IMR-90 (cell line): ENCODE measurements at regions not wholly inside any gene's neighbourhood (a gene's known extent, or its start where the extent isn't known, plus 50 kb on each side); places are given as distances from the start of the nearest gene placed in this dataset.

Experiments
- ATAC-seq: fragments of 200-7000 bp; cut with Tn5 transposase; 2 replicates; pipeline ENCODE4 v1.9.1; 2020; ENCODE audit warnings: low read depth, mild to moderate bottlenecking, moderate library complexity
- BruUV-seq: library from RNA; stranded (reverse); fragments of 400-500 nt; replicated peaks from 2 replicates; lab custom pipeline; 2021; lab: Mats Ljungman, UMichigan
- CTCF ChIA-PET: fragments of 300-600 bp; formaldehyde crosslinking; extraction: SDS; loops from one replicate; lab custom pipeline; 2021; ENCODE audit warnings: antibody characterized with exemption; lab: Yijun Ruan, JAX
- POLR2A ChIA-PET: fragments of 300-600 bp; sonication (Branson Sonifier 250); formaldehyde crosslinking; loops from one replicate; lab custom pipeline; 2022; ENCODE audit warnings: antibody characterized with exemption; ENCODE audit not compliant: unreplicated experiment; lab: Charles Lee
- DNase-seq: peaks from one replicate; pipeline ENCODE4 v3.0.0; 2013
- H2AFZ ChIP-seq: replicated peaks from 2 replicates; pipeline ENCODE3; 2013; ENCODE audit warnings: low read length, mild to moderate bottlenecking; ENCODE audit not compliant: poor library complexity
- H2AK5ac ChIP-seq: 2 replicates; pipeline ENCODE4 v1.6.1; 2013; ENCODE audit warnings: low read depth, low read length, inconsistent platforms
- H2AK9ac ChIP-seq: replicated peaks from 2 replicates; pipeline ENCODE3; 2013; ENCODE audit warnings: mild to moderate bottlenecking, low read depth, low read length, moderate library complexity; ENCODE audit not compliant: poor library complexity
- H2BK120ac ChIP-seq: 2 replicates; pipeline ENCODE4 v1.6.1; 2013; ENCODE audit warnings: low read depth, low read length, inconsistent platforms
- H2BK15ac ChIP-seq: 3 replicates; pipeline ENCODE4 v1.6.1; 2013; ENCODE audit warnings: low read depth, low read length, inconsistent platforms
- H2BK20ac ChIP-seq: 2 replicates; pipeline ENCODE4 v1.6.1; 2013; ENCODE audit warnings: low read depth, mild to moderate bottlenecking, inconsistent platforms, low read length, moderate library complexity
- H2BK5ac ChIP-seq: 2 replicates; pipeline ENCODE4 v1.6.1; 2013; ENCODE audit warnings: mild to moderate bottlenecking, low read depth, low read length, inconsistent platforms; ENCODE audit not compliant: poor library complexity, severe bottlenecking
- H3K14ac ChIP-seq: replicated peaks from 2 replicates; pipeline ENCODE4 v1.6.1; 2013; ENCODE audit warnings: low read depth, low read length, inconsistent platforms
- H3K18ac ChIP-seq: 2 replicates; pipeline ENCODE4 v1.6.1; 2013; ENCODE audit warnings: low read depth, low read length, control low read depth
- H3K23ac ChIP-seq: 2 replicates; pipeline ENCODE4 v1.6.1; 2013; ENCODE audit warnings: low read depth, low read length, inconsistent platforms
- H3K27ac ChIP-seq: 2 replicates; pipeline ENCODE4 v1.5.1; 2013; ENCODE audit warnings: mild to moderate bottlenecking, control low read depth, low read length; ENCODE audit not compliant: insufficient read depth
- H3K27me3 ChIP-seq: 2 replicates; pipeline ENCODE4 v1.6.1; 2013; ENCODE audit warnings: low read length; ENCODE audit not compliant: control insufficient read depth, insufficient read depth
- H3K36me3 ChIP-seq: 2 replicates; pipeline ENCODE4 v1.6.1; 2013; ENCODE audit warnings: low read length, mixed read lengths; ENCODE audit not compliant: control insufficient read depth, insufficient read depth
- H3K4ac ChIP-seq: 2 replicates; pipeline ENCODE4 v1.6.1; 2013; ENCODE audit warnings: low read depth, low read length, inconsistent platforms
- H3K4me1 ChIP-seq: 2 replicates; pipeline ENCODE4 v1.6.1; 2013; ENCODE audit warnings: low read length, mixed read lengths; ENCODE audit not compliant: control insufficient read depth, insufficient read depth
- H3K4me2 ChIP-seq: 2 replicates; pipeline ENCODE4 v1.6.1; 2013; ENCODE audit warnings: low read depth, mild to moderate bottlenecking, control low read depth, low read length, moderate library complexity
- H3K4me3 ChIP-seq: 2 replicates; pipeline ENCODE4 v1.5.1; 2013; ENCODE audit warnings: low read depth, mild to moderate bottlenecking, control low read depth, low read length, moderate library complexity; ENCODE audit not compliant: insufficient read depth
- H3K56ac ChIP-seq: 2 replicates; pipeline ENCODE4 v1.6.1; 2013; ENCODE audit warnings: low read length, inconsistent platforms; ENCODE audit not compliant: insufficient read depth; ENCODE audit errors: extremely low read depth
- H3K79me1 ChIP-seq, 2 experiments: 2 replicates each; pipeline ENCODE4 v1.6.1; 2013; ENCODE audit warnings: low read length in 2 of 2, inconsistent platforms in 1 of 2, low read depth in 1 of 2
- H3K9ac ChIP-seq: 2 replicates; pipeline ENCODE4 v1.6.1; 2013; ENCODE audit warnings: low read depth, low read length, control low read depth
- H3K9me1 ChIP-seq: 2 replicates; pipeline ENCODE4 v1.6.1; 2013; ENCODE audit warnings: low read length, inconsistent platforms; ENCODE audit not compliant: insufficient read depth
- H3K9me3 ChIP-seq: 2 replicates; pipeline ENCODE4 v1.6.1; 2013; ENCODE audit warnings: low read length; ENCODE audit not compliant: control insufficient read depth, insufficient read depth
- H4K20me1 ChIP-seq: 2 replicates; pipeline ENCODE4 v1.6.1; 2013; ENCODE audit warnings: low read length, inconsistent platforms; ENCODE audit not compliant: insufficient read depth
- H4K5ac ChIP-seq: 2 replicates; pipeline ENCODE4 v1.6.1; 2013; ENCODE audit warnings: mild to moderate bottlenecking, low read depth, low read length, control low read depth
- H4K8ac ChIP-seq, 2 experiments: 2 replicates each; pipeline ENCODE4 v1.6.1; 2013; ENCODE audit warnings: low read depth in 2 of 2, low read length in 2 of 2, control low read depth in 1 of 2, inconsistent platforms in 1 of 2
- H4K91ac ChIP-seq: 2 replicates; pipeline ENCODE4 v1.6.1; 2013; ENCODE audit warnings: low read depth, low read length, inconsistent platforms; ENCODE audit not compliant: insufficient read depth
- CEBPB ChIP-seq: IDR thresholded peaks from 2 replicates; pipeline ENCODE4 v1.6.1; 2012; ENCODE audit warnings: low read depth, low read length, improper control_type of control experiment
- MAFK ChIP-seq: IDR thresholded peaks from 2 replicates; pipeline ENCODE4 v1.6.1; 2012; ENCODE audit warnings: low read depth, low read length, improper control_type of control experiment
- MAZ ChIP-seq: IDR thresholded peaks from 2 replicates; pipeline ENCODE4 v1.6.1; 2012; ENCODE audit warnings: low read depth, mild to moderate bottlenecking, low read length, improper control_type of control experiment, moderate library complexity, borderline replicate concordance
- POLR2A ChIP-seq: IDR thresholded peaks from 2 replicates; pipeline ENCODE4 v1.6.1; 2012; ENCODE audit warnings: mild to moderate bottlenecking, low read depth, low read length
- RAD21 ChIP-seq: IDR thresholded peaks from 2 replicates; pipeline ENCODE4 v1.6.1; 2012; ENCODE audit warnings: low read length, improper control_type of control experiment
- SMC3 ChIP-seq: fragments of 150-350 bp; IDR thresholded peaks from 2 replicates; pipeline ENCODE4 v1.6.1; 2016; ENCODE audit warnings: low read depth, mild to moderate bottlenecking, antibody characterized with exemption, low read length, moderate library complexity
- WGBS, 2 experiments: methylation state at CpG; one replicate each; pipeline versions ENCODE4 v1.1.5 to v1.1.7; 2013; ENCODE audit warnings: missing lambda C conversion rate in 2 of 2; ENCODE audit not compliant: insufficient read length in 1 of 2; ENCODE audit errors: extremely low coverage in 2 of 2; 5-methylcytosine and 5-hydroxymethylcytosine counted together
- dilution Hi-C: fragments of 300-500 bp; cut with HindIII; formaldehyde crosslinking; loops from one replicate; pipeline ENCODE4 v1.14.3; 2018; ENCODE audit warnings: low sequenced_read_pairs; ENCODE audit not compliant: unreplicated experiment
- in situ Hi-C: fragments of 300-500 bp; cut with MboI; formaldehyde crosslinking; loops from 3 replicates; pipeline ENCODE4 v1.14.3; 2019; ENCODE audit warnings: low sequenced_read_pairs, inconsistent platforms, mixed read lengths
- intact Hi-C: fragments of 100-400 bp; cut with micrococcal nuclease; formaldehyde crosslinking; loops from 2 replicates; pipeline ENCODE4 v1.10.0; 2022

- H2BK120ac ChIP-seq: 0 out of 2 replicates have a peak overlapping the region, but pooled peaks have one; percentile 8
- H2BK5ac ChIP-seq: no peak overlapping the region
- CTCF ChIA-PET: no interaction called here
- H3K27ac ChIP-seq: no peak overlapping the region
- no peak overlapping the region for H3K14ac ChIP-seq
- H4K5ac ChIP-seq: no peak overlapping the region
- no peak for DNase-seq
- peak; percentile 42 for ATAC-seq
- no peak overlapping the region for H3K56ac ChIP-seq
- H3K79me1 ChIP-seq: no peaks in the 10 kb centered on the region
- no peaks in the 10 kb centered on the region for H4K20me1 ChIP-seq
- POLR2A ChIA-PET: no interaction called here
- H2BK20ac ChIP-seq: no peak overlapping the region
- TF ChIP-seq POLR2A (no peak), CEBPB (peak; percentile 47; the same call in 1 of the 2 replicates), MAFK (no peak), MAZ (no peak), RAD21 (no peak), SMC3 (no peak)
- intact Hi-C loops: no loop called here
- dilution Hi-C loops: no loop called here
- no peak overlapping the region for H2BK15ac ChIP-seq
- no peak overlapping the region for H3K4ac ChIP-seq
- no peak overlapping the region for H3K18ac ChIP-seq
- H2AFZ ChIP-seq: no peak overlapping the region
- peaks cover 3% of the 10 kb centered on the region; the same call in 1 of the 2 replicates for H3K9me3 ChIP-seq
- no peaks in the 10 kb centered on the region for H3K27me3 ChIP-seq
- H4K8ac ChIP-seq: no peak overlapping the region
- peaks cover 2% of the 10 kb centered on the region; the same call in 1 of the 2 replicates for H3K4me1 ChIP-seq
- WGBS, 2 experiments: 20% methylated on average over 1 of the region's 5 CpGs; no CpG with 5 or more reads in 1 of the 2 experiments
- H2AK9ac ChIP-seq: no peak overlapping the region
- no TSS peak for BruUV-seq
- H3K9ac ChIP-seq: no peak overlapping the region
- H3K4me2 ChIP-seq: no peak overlapping the region
- no peak overlapping the region for H2AK5ac ChIP-seq
- no peak overlapping the region for H3K4me3 ChIP-seq
- no peak overlapping the region for H3K23ac ChIP-seq
- no peak overlapping the region for H4K91ac ChIP-seq
- no peaks in the 10 kb centered on the region for H3K36me3 ChIP-seq
- 0 out of 2 replicates have a peak, but pooled peaks cover 2% of the 10 kb centered on the region for H3K9me1 ChIP-seq
- in situ Hi-C loops: loop anchor here (25.0 kb wide), 1 partner anchor 466 kb away; no protein-coding TSS in a partner anchor
Observed at GRCh38 chr7:4621396-4621795, 60.7 kb upstream of the FOXK1 start.
